CD1c-positive myeloid dendritic cell (primary cell): ENCODE measurements at regions not wholly inside any gene's neighbourhood (a gene's known extent, or its start where the extent isn't known, plus 50 kb on each side); places are given as distances from the start of the nearest gene placed in this dataset.

Experiments used
- DNase-seq: peaks from one replicate; pipeline ENCODE4 v3.0.0-alpha.2; 2016; ENCODE audit errors: extremely low spot score

DNA sequence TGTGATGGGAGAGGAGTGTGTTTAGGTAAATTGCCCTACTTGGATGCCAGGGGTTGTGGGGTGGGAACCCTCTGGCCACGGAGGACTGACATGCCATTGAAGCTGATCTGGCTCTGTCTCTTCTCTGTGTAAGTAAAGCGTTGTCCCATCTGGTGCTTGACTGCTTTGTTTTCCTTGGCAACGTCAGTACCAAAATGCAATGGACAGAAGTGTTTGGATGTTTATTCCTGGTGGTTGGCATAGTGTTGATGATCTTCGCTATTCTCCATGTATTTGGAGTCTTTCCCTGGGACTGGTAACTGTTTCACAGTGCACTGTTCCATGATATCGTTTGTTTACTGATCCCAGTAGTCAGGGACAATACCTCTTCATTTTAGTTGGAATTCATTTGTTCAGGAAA lies 130.5 kb upstream of the MCTP2 start:
- DNase-seq, result no peak

- DNase-seq, result no peak
Measured at GRCh38 chr15:94099574-94099960, 131.8 kb upstream of the MCTP2 start.

DNA sequence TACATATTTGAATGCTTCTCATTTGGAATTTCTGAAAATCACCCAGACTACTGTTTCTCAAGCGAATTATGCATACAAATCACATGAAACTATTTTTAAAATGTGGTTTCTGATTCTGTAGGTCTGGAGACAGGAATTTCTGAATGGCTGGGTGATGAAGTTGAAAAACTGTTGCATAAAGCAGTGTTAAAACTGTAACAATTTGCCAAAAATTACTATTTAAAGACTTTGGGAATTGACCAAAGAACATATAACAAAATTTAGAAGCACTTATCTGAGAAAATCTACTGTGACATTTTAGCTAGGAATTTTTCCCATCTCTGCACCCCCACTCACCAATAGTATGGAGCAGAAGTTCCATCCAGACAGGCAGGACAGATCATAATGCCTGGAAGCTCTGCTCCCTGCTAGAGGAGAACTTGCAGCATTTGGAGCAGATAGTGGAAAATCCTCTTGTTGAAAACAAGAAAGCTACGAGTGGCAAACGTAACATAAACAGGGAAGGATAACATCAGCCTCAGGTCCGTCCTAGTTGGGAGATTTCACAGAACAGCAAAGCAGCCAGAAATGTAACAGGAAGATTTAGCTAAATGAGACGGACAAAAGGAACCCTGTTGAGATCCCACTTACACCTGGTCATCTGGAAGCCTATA lies 132.3 kb upstream of the MCTP2 start:
- no peak for DNase-seq

- no peak for DNase-seq
Measured at GRCh38 chr15:94097552-94097951, 133.8 kb upstream of the MCTP2 start.

DNA sequence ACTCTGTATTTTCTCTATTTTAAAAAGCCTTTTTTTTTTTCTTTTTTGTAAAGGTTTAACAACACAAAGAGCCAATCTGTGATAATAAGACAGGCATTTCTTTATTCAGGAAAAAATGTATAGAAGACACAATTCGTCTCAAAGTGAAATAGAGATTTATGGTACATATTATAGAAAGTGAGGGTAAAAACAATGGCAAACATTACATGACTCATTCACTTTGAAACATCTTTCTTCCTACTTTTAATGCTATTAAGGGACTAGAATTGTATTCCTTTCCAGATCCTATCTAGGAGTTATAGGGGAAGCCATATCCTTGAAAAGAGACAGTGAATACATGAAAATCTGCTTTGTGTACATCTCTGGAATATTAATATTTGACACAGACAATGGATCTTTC lies 137.1 kb upstream of the MCTP2 start:
- DNase-seq, result no peak

DNA sequence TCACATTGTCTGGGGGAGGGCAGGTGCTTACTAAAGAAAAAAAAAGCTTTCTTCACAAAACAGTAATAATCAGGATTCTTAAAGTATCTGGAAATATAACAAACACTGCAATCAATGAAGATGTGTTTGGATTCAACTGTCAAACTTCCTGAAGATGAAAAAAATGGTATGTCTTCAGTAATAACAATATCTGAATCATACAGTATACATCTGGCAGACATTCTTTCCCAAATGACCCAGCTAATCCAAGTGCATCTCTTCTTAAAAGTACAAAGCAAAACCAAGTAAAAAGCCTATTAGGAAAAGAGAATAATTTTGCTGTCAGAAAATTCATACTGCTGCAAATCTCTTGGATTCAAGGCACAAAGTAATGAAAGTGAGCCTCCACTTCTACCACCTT lies 145.0 kb upstream of the MCTP2 start:
- DNase-seq, result no peak

GRCh38 chr15:94083467-94084052 lies 147.8 kb upstream of the MCTP2 start:
- DNase-seq, result no peak

- no peak for DNase-seq
Measured at GRCh38 chr15:94081829-94082228, 149.5 kb upstream of the MCTP2 start.

DNA sequence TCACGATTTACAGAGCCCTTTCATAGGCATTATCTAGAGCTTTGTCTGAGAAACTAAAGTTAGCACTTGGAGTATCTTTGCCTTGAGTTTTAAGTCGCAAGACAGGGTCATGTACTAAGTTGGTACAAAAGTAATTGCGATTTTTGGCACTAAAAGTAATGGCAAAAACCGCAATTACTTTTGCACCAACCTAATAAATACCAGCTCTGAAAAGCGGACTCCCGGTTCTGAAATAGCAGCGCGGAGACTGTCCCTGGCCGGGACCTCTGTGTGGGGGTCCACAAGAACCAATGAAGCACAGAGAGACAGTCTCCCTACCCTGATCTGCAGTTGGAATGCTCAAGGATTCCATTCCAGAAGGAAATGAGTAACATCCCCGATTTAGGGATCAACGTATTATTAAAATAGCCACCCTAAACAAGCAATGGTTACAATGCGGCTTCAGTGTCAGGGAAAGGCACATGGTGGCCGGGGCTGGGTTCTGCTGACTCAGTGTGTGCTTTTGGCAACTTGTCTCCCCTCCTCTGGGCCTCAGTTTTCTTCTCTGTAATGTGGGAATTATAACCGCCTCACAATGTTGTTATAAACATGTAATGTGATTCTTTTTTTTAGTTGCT lies 150.3 kb upstream of the MCTP2 start:
- DNase-seq, result no peak

DNA sequence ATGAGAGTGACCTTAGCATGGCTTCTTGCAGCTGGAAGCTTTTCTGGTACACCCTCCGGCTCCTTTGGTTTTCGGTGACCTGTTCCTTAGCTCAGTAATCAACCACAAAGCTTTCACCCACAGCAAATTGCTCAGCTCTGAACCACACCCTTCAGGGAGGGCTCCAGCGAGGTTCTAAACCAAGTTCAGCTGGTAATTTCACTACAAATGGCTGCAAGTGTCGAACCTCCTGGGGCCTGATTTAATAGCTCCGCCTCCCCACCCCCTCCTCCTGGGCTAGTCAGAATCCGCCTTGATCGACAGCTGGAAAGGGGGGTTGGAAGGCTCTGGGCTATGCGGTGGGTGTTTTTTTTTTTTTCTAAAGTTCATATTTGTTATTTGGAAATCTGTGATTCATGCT lies 150.9 kb upstream of the MCTP2 start:
- no peak for DNase-seq

GRCh38 chr15:94079968-94080367 lies 151.4 kb upstream of the MCTP2 start:
- no peak for DNase-seq

- no peak for DNase-seq
Measured at GRCh38 chr15:94079459-94079858, 151.9 kb upstream of the MCTP2 start.

GRCh38 chr15:94077938-94078337 lies 153.4 kb upstream of the MCTP2 start:
- no peak for DNase-seq

- DNase-seq, result no peak
Measured at GRCh38 chr15:94075349-94075748, 156.0 kb upstream of the MCTP2 start.

GRCh38 chr15:94070356-94071295 lies 160.7 kb upstream of the MCTP2 start:
- peak; percentile 8 for DNase-seq

DNA sequence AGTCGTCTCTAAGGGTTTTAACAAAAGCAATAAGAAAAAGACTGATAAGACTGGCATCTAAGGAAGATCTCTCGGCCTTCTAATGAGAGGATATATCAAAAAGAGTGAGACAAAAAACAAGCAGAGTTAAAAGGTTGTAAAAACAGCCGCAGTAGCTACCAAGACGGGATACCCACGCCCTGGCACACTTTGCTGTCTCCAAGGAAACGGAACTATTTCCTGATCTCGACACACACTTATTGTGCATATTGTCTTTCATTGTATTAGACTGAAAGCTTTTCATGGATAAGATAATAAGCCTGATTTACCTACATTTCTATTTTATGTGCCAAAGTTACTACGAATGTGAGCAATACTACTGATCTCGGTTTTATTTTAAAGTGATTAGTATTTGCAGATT lies 161.5 kb upstream of the MCTP2 start:
- DNase-seq, result no peak

GRCh38 chr15:94066811-94067210 lies 164.6 kb upstream of the MCTP2 start:
- no peak for DNase-seq

DNA sequence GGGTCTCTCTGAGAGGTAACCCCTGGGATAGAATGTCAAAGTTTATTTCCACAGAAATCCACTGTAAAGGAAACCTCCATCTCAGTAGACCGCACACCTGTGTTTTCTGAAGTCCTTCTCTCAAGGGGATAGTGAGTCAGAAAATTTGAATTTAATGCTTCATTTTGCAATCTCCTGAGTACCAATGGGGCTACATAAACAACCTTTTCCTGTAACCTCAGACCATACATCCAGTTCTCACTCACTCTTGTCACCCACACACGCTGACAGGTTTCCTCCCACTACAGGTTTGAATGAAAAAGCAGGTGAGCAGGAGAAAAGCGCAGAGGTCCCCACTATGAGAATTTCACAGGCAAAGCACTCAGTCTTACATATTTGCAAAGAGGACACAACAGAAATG lies 165.3 kb upstream of the MCTP2 start:
- no peak for DNase-seq

DNA sequence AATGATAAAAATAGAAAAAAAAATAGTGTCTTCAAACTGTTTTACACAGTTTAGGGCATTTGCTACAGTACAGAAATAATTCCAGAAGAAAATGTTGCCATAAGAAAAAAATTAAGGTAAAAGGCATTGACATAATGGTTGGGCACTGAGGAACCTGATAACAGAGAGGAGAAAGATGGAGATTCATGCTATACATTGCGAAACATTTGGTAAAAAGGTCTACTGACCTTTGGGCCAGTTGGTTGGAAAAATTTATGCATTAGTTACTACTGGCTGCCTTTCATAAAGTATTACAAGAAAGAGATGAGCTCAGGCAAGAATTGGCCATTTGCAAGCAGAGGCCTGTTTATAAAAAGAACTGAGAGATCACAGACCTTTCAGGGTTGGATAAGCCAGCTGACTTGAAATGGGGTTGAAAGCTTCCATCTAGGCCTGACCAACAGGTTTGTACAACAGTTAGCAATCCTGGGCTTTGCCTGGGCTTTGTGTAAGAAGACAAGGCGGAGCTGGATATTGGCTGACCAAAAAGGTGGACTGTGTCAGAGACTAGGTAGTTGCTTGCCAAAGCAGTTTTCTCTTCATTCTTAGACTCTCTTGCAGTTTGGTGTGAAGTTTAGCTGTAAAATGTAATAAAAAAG lies 166.6 kb upstream of the MCTP2 start:
- DNase-seq, result no peak

- no peak for DNase-seq
Measured at GRCh38 chr15:94061041-94061440, 170.3 kb upstream of the MCTP2 start.

DNA sequence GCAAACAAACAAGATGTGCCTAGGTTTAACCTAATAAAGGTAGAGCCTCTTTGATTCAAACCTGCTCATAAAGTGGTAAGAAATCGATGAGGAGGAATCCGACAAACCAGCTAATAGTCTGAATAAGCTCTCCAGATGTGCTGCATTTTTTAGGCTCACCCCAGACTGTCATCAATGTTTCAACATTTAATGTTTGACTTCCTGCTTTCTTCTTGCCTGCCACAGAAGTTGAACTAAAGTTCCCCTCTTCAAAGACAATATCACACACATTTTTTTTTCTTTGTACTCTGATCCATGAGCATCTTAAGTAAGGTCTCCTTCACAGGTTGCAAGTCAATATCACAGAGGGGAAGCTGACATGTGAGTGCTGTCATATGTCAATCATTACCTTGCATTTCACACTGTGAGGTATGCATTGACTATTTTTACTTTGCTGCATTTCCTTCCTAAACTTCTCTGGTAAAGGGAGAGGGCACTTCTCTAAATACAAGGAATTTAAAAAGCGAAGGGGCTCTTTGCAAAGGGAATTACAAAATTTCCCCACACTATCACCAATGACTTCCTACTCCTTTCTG lies 172.3 kb upstream of the MCTP2 start:
- DNase-seq, result peak; percentile 3

DNA sequence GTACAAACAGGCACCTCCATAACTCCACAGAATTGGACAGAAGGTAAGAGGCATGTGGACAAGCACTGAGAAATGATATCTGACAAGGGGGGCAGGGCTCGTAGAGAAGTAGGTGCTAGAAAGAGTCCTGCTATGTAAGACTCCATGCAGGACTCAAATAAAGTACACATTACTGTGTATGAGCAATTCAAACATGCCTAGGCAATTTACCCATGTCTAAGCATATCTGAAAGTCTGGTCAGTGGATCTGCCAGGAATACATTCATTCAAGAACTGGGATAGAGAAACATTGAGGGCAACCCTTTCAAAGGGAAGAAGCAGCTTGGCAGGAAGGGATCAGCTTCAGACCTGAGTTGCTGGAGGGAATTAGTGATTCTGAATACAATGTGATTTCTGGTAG lies 174.1 kb upstream of the MCTP2 start:
- DNase-seq, result no peak
